GM13976 (cell line): ENCODE measurements at regions not wholly inside any gene's neighbourhood (a gene's known extent, or its start where the extent isn't known, plus 50 kb on each side); places are given as distances from the start of the nearest gene placed in this dataset.

Source experiments
- DNase-seq: peaks from one replicate; pipeline ENCODE4 v3.0.0; 2012; ENCODE audit warnings: low spot score
- CTCF ChIP-seq: IDR thresholded peaks from 2 replicates; pipeline ENCODE4 v1.5.1; 2012; ENCODE audit warnings: borderline replicate concordance, mild to moderate bottlenecking; ENCODE audit not compliant: insufficient read depth; ENCODE audit errors: extremely low read depth, missing control alignments, control extremely low read depth
- in situ Hi-C: fragments of 300-500 bp; cut with MboI; formaldehyde crosslinking; loops from one replicate; pipeline ENCODE4 v1.12.0; 2022; ENCODE audit warnings: low sequenced_read_pairs, mixed read lengths, inconsistent platforms; ENCODE audit not compliant: unreplicated experiment

DNA sequence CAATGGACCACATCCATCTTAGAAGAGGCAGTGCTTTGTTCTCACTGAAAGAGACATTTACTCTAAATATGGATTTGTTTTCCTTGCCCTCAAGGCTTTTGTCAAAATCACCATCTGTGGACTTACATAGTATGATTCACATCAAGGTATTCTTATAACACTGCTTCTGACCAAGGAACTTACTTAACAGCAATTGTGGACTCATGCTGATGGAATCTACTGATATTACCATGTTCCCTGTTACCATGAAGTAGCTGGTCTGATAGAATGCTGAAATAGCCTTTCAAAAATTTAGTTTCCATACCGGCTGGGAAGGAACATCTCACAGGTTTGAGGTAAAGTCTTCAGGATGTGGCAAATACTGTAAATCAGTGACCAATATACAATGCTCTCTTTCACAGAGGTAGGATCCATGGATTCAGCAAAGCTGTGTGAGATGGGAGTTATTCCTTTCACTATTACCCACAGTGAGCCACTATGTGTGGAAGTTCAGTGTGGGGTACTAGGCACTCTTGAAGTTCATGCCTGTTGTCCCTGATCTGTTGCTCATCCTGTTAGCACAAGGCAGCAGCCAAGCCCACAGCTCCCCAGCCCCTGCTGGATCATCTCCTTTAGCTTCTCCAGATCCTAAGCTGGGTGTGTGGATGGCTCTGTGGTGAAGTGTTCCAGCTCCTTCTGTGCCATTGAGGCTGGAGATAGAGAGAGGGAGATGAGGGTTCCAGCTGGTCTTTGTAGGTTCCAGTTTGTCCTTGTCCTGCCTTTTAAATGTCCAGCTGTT, 126.4 kb downstream of the ATP23 start:
- in situ Hi-C loops: no loop called here
- no peak for DNase-seq
- no peak for TF ChIP-seq CTCF

GRCh38 chr12:58068706-58069105, 127.3 kb downstream of the ATP23 start:
- in situ Hi-C loops: no loop called here
- no peak for DNase-seq
- TF ChIP-seq CTCF: no peak

DNA sequence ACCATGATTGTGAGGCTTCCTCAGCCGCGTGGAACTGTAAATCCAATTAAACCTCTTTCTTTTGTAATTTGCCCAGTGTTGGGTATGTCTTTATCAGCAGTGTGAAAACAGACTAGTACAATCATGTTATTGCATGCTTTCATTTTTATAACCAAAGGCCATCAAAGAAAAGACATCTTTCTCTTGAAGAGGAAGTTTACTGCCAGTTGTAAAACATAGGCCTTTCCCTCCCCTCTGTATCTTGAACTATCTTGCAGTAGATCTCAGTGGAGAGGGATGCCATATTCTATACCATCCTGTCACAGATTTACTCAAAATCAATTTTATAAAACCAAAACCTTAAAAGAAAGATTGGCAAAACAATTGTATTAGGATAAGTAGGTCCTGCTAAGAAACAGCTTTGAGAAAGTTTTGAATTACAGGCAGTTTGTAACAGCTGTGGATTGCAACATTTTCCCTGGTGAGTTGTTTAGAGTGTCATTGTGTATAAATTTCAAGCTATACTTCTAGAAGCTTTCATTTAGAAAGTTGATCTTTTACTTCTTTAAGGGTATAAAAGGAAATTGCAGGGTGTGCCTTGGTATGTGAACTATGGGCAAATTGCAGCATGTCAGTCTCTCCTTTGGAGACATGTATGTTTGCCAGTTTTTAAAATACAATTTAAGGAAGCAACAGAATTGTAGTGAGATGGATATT, 128.0 kb downstream of the ATP23 start:
- in situ Hi-C loops: no loop called here
- DNase-seq: no peak
- no peak for TF ChIP-seq CTCF

DNA sequence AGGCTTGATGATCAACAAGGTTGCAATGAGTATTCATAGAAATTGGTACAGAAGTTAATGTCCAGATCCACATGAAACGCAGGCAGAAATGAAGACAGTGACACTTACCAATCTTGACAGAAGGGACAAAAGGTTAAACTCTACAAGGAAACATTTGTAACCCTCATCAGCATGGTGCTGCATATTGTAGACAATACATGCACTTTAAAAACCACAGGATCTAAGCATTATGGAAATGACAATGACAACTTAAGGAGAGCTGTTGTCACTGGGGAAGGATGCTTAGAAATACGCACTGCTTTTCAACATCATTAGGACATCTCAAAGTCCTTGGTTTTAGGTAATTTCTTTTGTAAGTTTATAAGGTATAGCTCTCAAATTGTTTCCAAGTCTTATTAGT, 130.6 kb downstream of the ATP23 start:
- in situ Hi-C loops: no loop called here
- TF ChIP-seq CTCF: no peak
- DNase-seq: no peak

- in situ Hi-C loops: no loop called here
- no peak for TF ChIP-seq CTCF
Observed at GRCh38 chr12:58074259-58074658, 132.9 kb downstream of the ATP23 start.

DNA sequence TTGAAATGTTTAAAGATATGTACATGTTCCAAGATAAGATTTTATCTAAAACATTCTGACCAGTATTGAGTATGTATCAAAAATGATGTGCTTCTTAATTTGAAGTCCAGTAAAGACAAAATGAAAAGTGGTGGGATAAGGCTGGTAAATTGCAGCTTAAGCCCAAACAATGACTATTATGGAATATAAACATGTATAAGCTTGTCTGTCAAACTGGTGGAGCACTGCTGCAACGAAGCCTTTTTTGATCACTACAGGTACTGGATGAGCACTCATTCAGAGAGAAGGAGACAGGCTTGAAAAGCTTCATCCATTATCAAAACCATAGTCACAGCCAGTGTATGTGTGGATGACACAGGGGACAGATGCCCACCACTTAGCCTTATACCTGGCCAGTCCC, 138.4 kb downstream of the ATP23 start:
- DNase-seq: no peak
- in situ Hi-C loops: no loop called here
- TF ChIP-seq CTCF: no peak

More at GRCh38 chr12:58074259-58074658, 132.9 kb downstream of the ATP23 start:
- no peak for DNase-seq
